GM12873 (cell line): ENCODE measurements at regions not wholly inside any gene's neighbourhood (a gene's known extent, or its start where the extent isn't known, plus 50 kb on each side); places are given as distances from the start of the nearest gene placed in this dataset.

Experiments used
- TF ChIP-seq, protein P1 (sequence below): IDR thresholded peaks from 2 replicates; pipeline ENCODE4 v1.5.1; 2012; ENCODE audit warnings: low read depth, mild to moderate bottlenecking, moderate library complexity, low read length, control low read depth; ENCODE audit not compliant: insufficient read depth; ENCODE audit errors: missing control alignments

DNA sequence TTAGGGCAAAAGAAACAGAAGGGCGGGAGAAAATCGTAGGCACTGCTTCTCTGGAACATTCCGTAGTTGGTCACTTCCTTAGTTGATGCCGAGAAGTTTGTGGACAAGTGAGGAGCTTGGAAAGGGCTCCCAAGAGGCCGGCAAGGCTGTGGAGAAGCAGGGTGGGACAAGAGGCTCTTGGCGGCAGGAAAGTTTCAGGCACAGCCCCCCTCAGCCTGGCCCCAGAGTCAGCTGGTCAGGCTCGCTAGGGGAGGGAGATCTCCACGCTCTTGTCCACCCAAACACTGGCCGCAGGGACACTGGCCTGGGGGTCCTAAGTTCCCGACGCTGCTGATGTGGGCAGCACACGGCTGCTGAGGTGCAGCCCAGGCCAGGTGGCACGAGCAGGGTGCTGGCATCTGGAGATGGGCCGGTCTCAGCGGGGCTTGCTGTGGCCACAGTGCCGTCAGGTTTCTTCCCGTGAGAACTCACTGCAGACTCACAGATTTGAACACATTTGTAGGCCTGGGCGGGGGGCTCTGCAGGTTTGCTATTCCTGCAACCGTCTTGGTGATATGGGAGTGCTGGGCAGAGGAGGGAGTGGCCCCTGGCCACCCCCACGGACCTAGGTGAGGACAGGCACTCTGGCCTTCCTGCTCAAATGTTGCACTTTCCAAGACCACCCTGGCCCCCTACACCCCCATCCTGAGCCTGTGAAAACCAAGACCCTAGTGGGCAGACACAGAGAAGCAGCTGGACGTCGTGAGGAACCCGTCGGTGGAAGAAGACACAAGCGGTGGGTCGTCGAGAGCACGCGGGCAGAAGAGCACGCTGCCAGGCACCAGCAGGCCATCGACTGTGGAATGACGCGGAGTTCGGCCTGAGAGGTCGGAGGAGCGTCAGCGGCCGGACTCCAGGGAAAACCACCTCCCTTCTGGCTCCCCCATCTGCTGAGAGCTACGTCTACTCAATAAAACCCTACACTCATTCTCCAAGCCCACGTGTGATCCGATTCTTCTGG is 160.1 kb downstream of the ERMARD start:
- TF ChIP-seq, protein P1, sequence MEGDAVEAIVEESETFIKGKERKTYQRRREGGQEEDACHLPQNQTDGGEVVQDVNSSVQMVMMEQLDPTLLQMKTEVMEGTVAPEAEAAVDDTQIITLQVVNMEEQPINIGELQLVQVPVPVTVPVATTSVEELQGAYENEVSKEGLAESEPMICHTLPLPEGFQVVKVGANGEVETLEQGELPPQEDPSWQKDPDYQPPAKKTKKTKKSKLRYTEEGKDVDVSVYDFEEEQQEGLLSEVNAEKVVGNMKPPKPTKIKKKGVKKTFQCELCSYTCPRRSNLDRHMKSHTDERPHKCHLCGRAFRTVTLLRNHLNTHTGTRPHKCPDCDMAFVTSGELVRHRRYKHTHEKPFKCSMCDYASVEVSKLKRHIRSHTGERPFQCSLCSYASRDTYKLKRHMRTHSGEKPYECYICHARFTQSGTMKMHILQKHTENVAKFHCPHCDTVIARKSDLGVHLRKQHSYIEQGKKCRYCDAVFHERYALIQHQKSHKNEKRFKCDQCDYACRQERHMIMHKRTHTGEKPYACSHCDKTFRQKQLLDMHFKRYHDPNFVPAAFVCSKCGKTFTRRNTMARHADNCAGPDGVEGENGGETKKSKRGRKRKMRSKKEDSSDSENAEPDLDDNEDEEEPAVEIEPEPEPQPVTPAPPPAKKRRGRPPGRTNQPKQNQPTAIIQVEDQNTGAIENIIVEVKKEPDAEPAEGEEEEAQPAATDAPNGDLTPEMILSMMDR: no peak

- TF ChIP-seq, protein P1: no peak
Observed at GRCh38 chr6:169909113-169909512, 157.7 kb downstream of the ERMARD start.

- TF ChIP-seq, protein P1: no peak
Observed at GRCh38 chr6:169908403-169908933, 157.0 kb downstream of the ERMARD start.

GRCh38 chr6:169907419-169908115 is 156.1 kb downstream of the ERMARD start:
- TF ChIP-seq, protein P1: no peak

- TF ChIP-seq, protein P1: no peak
Observed at GRCh38 chr6:169906688-169907418, 155.4 kb downstream of the ERMARD start.

DNA sequence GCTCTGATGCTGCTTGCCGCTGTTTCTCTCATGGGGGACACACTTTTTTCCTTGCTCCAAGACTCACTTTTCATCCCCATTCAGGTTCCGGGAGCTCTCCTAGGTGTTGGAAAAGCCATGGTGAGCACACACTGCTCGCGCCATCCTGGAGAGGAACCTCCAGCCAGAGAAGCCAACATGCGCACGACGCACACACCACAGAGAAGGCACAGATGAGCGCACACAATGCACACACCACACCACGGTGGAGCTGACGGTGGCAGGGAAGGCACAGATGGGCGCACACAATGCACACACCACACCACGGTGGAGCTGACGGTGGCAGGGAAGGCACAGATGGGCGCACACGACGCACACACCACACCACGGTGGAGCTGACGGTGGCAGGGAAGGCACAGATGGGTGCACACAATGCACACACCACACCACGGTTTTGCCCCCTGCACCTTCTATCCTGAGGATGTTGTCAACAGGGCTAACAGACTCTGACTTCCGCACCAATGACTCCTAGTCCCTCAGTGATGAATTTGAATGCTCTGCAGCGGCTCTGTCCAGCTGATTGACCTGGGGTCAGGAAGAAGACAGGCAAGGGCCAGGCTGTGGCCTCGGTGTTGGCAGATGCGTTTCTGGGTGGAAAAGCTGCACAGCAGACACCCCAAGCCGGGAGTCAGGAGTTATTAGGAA is 154.7 kb downstream of the ERMARD start:
- TF ChIP-seq, protein P1: no peak
